GM10248 (cell line): ENCODE measurements at regions not wholly inside any gene's neighbourhood (a gene's known extent, or its start where the extent isn't known, plus 50 kb on each side); places are given as distances from the start of the nearest gene placed in this dataset.

Source experiments
- CTCF ChIA-PET: fragments of 300-600 bp; sonication (Branson Sonifier 250); formaldehyde crosslinking; extraction: SDS; loops from one replicate; lab custom pipeline; 2021; ENCODE audit warnings: antibody characterized with exemption; lab: Yijun Ruan, JAX
- POLR2A ChIA-PET: fragments of 350-650 bp; sonication (Branson Sonifier 250); formaldehyde crosslinking; extraction: SDS; loops from one replicate; lab custom pipeline; 2020; ENCODE audit warnings: antibody characterized with exemption; lab: Yijun Ruan, JAX
- DNase-seq: peaks from one replicate; pipeline ENCODE4 v3.0.0; 2012; ENCODE audit errors: extremely low spot score
- CTCF ChIP-seq: IDR thresholded peaks from 2 replicates; pipeline ENCODE4 v1.5.1; 2012; ENCODE audit warnings: mild to moderate bottlenecking, low read depth; ENCODE audit errors: extremely low read depth, missing control alignments, control extremely low read depth

DNA sequence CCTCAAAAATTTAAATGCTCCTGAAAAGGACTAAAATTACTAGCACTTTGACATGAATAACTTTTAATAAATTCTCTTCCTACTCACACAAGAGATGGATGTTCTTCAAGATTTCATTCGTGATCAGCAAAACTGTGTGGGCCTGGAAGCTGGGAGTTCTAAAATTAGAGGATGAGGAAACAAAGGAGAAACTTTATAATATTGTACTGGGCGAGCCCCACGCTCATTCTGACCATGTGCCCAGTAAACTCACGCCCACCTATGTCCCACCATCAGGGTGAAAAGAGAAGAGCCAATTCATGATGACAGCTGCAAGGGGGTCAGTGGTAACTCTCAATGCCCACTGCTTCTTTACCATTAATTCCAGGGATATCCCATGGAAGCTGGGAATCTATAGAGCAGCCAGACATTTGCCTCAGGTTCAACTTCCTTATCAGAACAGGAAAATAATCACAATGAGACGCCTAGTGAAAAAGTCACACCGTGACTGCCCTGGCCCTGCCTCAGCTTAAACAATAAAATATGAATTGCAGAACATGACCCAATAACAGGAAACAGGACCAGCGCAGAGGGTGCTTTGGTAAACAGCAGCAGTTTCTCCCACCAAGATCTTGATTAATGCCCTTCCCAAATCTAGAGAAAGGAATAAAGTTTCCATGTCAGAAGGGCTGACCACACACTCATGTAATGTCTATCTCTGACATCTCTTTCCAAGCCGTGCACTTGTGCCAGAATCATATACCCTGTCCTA, 438.6 kb downstream of the TXNL1 start:
- CTCF ChIA-PET = interaction anchor here (1.0 kb wide), 1 partner anchor 12 kb away, joined by 5 read pairs; no protein-coding TSS in a partner anchor
- DNase-seq = no peak
- no peak for TF ChIP-seq CTCF
- POLR2A ChIA-PET = no interaction called here

GRCh38 chr18:56197241-56197859, 441.0 kb downstream of the TXNL1 start:
- DNase-seq = no peak
- TF ChIP-seq CTCF = no peak
- ChIA-PET CTCF (no interaction called here), POLR2A (no interaction called here)

DNA sequence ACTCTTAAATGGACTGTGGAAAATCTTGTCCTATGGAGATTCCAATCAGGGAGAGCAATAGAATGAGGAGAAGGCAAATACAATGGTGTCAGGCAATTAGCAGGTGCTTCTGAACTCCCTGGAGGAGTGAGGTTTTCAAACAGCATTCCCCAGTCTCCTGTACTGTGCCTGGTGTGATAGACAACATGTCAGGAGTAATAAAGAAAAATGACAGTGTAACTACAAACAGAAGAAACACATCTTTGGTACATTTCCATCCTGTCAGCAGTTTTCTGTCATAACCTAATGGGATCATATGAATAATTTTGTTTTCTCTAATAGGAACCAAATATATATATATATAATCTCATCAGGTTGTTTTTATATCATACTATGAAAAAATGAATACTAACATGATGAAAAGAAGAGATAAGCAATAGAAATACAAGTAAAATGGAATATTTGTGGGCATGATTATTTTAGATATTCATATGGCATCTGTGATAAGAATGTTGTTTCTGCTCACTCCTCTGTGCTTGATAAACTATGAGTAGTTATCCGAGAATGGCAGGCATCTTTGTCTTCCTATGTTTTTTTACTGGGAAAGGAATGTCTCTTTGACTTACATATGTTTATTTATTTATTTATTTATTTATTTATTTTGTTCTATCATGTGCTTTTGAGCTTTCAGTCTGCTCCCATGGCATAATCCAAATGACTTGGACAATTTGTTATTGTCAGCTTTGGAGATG, 441.7 kb downstream of the TXNL1 start:
- ChIA-PET POLR2A (no interaction called here), CTCF (no interaction called here)
- TF ChIP-seq CTCF = no peak
- DNase-seq = no peak

GRCh38 chr18:56191334-56191733, 447.1 kb downstream of the TXNL1 start:
- DNase-seq = no peak
- TF ChIP-seq CTCF = no peak
- POLR2A ChIA-PET = no interaction called here
- CTCF ChIA-PET = no interaction called here

DNA sequence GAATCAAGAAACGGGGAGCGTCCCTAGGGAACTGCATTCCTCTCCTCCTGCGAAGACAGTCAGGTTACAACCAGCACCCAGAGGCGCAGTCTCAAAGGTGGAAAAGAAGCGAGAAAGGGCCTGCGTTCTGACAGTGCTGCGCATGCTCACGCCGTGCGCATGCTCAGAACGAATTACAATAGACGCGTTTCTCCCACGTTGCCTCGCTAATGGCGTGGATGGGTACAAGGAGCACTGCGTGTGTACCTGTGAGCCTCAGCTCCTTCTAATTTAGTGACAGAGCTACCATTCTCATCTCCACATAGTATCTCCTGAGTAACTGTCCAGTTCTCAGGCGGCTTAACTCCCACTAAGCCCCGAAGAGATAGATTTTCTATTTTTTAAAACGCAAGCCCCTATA, 448.8 kb downstream of the TXNL1 start:
- no peak for TF ChIP-seq CTCF
- POLR2A ChIA-PET = no interaction called here
- CTCF ChIA-PET = interaction anchor here (2.5 kb wide), 1 partner anchor 14 kb away, joined by 10 read pairs; no protein-coding TSS in a partner anchor
- DNase-seq = no peak

DNA sequence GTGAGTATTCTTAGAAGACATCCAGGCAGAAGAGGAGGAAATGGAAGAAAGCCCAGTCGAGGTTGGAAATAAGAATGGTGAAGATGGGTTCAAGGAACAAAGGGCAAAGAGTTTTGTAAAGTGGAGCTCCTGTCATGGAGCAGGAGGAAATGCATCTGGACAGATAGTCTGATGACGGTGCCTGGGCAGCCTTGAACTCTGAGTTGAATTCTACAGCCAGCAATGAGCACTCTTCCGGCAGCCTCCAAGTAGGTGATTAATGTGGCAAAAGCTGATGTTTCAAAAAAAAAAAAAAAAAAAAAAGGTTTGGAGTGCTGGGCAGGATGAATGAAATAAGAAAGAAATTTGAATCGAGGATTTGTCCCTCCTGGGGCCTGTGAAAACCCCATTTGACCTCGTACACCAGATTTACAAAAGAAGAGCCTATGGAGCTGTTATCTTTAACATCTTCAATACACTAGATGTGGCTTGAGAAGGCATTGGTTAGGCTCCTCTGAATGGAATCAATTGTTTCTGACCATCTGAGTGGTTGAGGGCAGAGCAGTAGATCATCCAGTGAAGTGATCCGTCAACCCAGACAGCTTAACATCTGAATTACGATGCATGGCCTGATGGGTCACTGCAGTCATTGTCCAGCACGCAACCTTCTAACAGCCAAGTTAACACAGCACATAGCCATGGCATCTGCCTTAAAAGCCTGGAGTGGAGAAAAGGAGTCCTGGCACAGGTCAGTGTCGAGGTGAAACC, 449.7 kb downstream of the TXNL1 start:
- TF ChIP-seq CTCF = no peak
- DNase-seq = no peak
- ChIA-PET CTCF (interaction anchor here (2.5 kb wide), 1 partner anchor 13 kb away, joined by 10 read pairs; no protein-coding TSS in a partner anchor), POLR2A (no interaction called here)
